Stimulated activated CD8-positive, alpha-beta memory T cell treated with anti-CD3 and anti-CD28 coated beads, Interleukin-2, amount 100 ng/mL, for 1 hour (primary cell): ENCODE measurements at regions not wholly inside any gene's neighbourhood (a gene's known extent, or its start where the extent isn't known, plus 50 kb on each side); places are given as distances from the start of the nearest gene placed in this dataset.
"Not testable (repeated sequence)": the region's sequence is repeated elsewhere in the genome, so short reads cannot be mapped to it uniquely, and the experiment has no call there.

ENCODE experiments used
- DNase-seq, 2 donors: peaks; one replicate each; pipeline ENCODE4 v3.0.0-alpha.2; 2020; ENCODE audit warnings: low read depth in 2 of 2

DNA sequence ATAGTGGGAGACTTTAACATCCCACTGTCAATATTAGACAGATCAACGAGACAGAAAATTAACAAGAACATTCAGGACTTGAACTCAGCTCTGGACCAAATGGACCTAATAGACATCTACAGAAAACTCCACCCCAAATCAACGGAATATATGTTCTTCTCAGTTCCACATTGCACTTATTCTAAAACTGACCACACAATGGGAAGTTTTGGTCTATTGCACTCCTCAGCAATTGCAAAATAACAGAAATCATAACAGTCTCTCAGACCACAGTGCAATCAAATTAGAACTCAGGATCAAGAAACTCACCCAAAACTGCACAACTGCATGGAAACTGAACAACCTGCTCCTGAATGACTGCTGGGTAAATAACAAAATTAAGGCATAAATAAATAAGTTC is 449.9 kb upstream of the FANCL start:
- not testable (repeated sequence) for DNase-seq

DNA sequence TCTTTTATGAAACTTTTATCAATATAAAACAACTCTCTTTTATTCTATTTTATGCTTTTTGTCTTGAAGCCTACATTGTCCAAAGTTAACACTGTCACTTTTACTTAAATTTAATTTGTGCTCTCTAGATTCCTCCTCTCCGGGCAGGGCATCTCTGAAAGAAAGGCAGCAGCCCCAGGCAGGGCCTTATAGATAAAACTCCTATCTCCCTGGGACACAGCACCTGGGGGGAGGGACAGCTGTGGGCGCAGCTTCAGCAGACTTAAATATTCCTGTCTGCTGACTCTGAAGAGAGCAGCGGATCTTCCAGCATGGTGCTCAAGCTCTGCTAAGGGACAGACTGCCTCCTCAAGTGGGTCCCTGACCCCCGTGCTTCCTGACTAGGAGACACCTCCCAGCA is 447.7 kb upstream of the FANCL start:
- no peak for DNase-seq

DNA sequence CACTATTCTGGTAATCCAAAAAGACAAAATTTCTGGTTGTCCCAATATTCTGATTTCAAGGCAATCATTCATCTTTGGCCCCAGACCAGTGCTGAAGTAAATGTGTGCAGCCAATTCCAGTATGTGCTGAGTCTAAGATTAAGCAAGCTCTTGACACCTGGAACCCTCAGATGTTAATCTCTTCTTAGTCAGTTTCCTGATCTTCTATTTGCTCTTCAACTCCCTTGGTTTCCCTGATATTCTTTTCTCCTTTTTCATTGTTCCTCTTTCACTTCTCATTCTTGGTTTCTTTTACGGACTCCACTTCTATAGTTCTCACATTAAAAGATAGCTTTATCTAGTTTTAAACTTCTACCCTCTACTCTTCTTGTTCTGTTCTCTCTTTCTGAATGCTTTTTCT is 445.7 kb upstream of the FANCL start:
- DNase-seq: no peak

DNA sequence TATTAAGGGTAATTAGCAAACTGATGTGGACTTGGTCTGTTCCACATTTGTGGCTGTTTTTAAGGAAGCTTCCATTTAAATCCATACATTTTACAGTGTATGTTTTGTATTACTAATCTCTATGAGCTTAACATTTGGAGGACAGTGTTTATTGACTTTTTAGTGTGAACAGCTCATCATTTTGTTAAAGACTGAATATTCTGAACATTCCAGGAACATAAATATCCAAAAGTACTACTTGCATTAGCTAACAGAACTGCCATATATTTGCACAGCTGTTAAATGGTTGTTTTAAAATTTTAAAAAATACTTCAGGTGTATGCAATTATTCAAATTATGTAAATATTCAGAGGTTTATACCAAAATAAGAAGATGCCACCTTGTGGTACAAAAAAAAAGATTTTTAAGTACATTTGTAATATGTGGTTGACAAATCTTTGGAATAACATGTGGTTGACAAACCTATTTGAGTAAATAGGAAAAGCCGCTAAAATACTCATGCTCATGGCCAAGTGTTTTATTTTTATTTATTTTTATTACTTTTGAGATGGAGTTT is 439.7 kb upstream of the FANCL start:
- DNase-seq: no peak

DNA sequence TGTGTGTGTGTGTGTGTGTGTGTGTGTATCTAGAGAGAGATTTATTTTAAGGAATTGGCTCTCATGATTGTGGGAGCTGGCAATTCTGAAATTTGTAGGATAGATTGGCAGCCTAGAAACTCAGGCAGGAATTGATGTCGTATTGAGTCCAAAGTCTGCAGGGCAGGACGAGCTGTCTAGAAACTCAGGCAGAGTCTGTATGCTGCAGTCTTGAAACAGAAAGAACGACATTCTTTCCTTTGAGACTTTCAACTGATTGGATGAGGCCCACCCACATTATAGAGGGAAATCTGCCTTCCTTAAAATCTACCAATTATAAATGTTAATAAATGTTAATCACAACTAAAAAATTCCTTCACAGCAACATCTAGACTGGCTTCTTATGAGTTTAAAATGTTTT is 436.6 kb upstream of the FANCL start:
- DNase-seq: no peak

DNA sequence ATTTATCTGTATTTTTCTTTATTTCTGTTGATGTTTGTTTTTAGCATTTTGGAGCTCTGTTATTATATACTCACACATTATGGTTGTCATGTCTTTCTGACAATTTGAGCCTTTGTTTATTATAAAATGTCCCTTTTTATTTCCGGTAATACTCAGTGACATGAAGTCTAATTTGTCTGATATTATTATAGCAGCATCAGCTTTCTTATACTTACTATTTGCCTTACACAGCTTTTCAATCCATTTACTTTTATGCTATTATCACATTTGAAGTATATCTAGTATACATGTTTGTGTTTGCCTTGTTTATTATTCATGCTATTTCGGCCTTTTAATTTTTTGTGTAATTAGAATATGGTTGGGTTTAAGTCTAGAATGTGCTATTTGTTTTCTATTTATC is 430.6 kb upstream of the FANCL start:
- no peak for DNase-seq

DNA sequence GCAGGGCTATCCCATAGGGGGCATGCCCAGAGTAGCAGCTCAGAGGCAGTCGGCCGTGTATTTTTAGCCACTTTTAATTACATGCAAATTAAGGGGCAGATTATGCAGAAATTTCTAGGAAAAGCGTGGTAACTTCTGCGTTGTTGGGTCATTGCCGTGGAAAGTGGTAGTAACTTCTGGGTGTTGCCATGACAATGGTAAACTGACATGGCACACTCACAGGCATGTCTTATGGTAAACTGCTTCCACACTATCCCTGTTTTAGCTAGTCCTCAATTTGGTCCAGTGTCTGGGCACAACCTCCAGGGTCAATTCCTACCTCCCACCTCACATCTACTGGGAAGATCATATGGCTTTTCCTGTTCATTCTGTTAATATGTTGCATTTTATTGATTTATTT is 428.9 kb upstream of the FANCL start:
- DNase-seq: no peak

DNA sequence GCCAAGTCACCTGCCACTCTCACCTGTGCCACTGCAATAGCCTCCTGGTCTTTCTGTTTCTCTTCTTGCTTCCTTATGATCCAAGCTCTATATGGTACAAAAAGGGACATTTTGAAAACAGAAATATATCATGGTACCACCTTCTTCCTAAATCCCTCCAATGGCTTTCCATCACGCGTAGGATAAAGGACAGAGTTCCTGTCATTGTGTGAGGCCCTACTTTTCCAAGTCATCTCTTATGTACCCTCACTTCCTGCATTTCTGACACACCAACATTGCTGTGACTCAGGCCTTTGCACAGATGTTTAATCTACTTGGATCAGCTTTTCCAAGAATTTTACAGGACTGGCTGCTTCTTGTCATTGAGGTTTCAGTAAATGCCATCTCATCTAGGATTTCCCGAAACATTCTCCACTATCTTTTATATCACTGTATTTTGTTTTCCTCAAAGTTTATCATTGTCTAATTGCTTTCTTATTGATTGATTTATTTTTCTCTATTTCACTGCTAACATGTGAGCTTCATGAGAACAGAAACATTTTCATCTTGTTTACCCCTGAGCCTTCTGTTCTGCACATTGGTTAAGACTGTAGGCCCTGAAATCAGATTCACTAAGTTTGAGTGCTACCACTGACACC is 426.1 kb upstream of the FANCL start:
- no peak for DNase-seq

DNA sequence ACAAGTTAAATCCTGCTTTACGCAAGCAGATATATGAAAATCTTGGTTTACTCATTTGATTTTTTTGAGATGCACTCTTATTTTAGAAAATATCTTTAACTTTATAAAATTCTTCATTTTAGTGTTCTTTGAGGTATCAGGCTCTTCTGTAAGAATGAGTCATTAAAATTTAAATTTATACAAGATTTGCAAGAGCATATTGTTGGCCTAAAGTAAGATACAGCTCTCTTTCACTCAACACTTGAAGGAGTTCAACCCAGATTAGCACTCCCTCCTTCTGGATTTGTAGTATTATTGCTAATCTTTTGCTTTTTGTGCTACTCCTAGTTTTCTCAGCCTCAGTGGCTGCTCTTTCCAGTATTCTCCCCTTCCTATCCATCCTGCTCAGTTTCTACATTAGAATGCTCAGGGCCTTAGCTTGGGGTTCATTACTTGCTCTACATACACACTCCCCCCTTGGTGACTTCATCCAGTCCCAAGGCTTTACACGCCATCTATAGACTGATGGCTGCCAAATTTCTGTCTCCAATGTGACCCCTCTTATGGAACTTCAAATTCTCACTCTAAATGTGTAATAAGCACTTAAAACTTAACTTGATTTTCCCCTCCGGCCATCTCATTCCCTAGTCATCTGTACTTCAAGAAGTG is 425.3 kb upstream of the FANCL start:
- no peak for DNase-seq

DNA sequence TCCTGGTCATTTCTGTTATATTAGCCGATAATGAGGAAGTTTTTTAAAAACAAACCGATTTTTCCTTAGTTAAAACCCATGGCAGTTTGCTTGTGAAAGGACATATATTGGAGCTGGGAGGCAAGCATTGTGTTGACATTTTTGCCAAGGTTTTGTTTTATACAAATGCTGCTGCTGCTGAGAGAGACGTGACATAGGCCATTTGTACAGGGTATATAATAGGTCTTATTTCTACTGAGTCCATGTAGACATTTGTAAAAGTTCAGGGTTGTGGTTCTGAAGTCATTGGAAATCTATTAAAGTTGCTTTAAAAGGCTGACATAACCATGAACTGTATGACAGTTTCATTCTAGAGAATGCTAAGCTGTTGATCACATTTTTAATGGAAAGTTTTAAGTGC is 424.0 kb upstream of the FANCL start:
- no peak for DNase-seq

DNA sequence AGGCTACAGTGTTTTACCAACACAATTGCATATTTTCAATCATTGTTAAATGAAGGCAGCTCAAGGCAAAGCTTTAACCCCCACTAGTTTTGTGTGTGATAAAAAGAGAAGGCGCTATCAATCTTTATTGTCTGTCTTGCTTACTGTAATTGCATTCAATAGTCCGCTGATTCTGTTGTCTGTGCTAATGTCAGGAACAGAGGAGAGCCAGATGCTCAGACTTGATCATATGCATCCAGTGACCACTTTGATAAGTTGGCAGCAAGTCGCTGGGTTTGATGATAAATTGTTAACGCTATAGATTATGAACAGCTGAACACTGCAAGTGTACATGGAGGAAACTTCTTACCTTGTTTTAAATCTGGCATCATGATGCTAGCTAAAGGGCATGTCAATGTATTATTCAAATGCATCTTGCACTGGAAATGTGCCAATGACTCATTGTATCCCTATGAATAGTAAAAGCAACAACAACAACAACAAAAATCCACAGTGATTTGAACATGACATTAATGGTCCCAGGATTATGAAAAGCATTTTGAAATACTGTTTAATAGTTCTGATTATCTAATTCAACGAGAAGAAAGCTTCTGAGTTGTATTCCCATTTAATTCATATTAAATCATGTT is 423.5 kb upstream of the FANCL start:
- no peak for DNase-seq

DNA sequence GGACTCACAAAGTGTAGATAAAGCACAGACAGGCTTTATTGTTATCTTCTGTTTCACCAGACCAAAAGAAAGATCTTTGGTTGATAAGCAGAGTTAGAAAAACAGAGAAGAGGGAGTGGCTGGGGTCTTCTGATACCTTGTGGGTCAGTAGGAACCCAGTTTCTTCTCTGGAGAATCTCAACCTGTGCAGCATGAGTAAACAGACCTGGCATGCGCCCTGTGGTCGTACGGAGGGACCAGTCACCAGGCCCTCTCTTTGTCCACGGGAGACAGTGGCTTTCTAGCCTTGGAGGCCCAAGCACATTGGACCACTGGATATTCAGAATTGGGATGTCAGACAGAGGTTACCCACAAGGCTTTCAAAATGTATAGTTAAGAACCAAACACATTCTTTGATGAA is 418.9 kb upstream of the FANCL start:
- no peak for DNase-seq

DNA sequence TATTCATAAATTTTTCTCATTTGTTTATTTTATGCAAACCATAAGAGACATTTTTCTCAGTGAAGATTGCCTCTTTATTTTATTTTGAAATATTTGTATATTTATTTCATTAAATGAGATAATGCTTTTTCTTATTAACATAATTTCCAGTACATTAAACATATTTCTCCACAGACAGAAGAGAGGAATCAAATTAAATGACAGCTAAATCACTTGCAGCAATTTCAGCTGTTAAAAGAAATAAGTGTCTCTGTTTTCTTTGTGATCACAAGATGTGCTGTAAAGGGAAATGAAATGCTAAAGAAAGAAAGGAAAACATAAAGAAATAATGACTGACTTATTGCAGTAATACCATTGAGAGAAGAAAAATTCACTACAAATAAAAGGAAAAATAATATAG is 414.0 kb upstream of the FANCL start:
- DNase-seq: no peak

DNA sequence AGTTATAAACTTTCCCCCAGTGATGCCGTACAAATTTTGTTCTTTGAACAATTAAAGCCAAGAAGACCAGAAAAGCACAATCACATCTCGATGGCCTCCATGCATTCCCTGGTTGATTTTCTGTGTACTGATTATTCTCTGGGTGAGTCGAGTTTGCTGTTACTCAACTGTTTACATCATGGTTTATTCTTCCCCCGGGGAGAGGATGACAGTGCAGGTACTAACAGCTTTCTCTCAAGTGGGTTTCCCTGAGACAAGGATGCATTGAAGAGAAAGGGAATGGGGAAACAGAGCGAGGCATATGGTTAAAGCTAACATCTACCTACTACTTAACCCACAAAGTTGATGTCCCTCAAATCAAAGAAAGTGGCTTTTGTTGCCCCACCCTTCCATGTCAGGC is 410.8 kb upstream of the FANCL start:
- DNase-seq: no peak

DNA sequence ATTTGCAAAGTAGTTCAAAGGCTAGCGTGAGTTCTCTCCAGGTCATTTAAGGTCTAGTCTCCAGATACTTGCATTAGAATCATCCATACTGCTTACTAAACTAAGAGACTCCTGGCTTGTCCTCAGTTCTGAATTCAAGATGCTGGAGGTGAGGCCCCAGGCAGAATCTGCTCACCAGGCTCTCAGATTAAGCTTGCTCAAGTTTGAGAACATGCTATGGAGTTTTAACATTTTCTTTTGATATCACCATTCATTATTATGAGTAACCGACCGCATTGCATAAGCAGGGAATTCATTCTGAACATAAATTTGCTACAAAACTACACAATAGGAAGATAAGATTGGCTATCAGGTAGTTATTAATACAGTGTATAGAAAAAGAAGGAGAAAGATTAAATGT is 409.7 kb upstream of the FANCL start:
- no peak for DNase-seq

DNA sequence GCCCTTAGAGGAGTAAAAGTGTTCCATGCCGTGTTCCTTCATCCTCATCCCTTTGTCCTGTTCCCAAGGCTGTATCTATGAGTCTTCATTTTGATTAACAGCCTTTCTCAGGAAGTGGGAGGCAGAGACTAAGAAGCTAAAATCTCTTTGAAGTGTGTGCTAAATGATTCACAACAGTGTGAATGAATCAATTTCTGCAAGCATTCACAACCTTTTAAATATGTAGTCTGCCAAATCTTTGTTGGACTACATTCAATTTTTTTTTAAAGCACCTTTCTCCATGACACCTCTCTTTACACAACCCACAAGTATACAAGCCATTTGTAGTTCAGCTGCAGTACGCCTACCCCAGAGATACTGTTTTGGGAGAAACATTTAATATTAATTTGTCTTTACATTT is 408.6 kb upstream of the FANCL start:
- DNase-seq: no peak

DNA sequence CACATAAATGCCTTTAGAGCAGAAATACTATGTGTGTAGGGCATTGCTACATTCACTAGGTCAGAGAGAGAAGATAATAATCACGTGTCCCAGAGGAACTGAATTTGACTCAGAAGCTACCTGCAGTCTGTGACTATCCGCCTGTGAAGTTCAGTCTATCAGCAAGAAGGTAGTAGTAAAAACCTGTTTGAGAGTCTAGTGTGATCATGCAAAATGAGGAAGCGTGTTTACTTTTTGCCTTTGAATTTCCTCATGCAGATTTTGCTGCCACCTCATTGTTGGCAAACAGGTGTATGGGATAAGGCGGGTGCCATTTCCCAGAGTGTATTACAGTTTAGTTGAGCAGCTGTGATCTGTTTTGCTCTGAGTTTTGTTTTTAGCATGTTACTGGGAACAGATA is 403.9 kb upstream of the FANCL start:
- DNase-seq: no peak

DNA sequence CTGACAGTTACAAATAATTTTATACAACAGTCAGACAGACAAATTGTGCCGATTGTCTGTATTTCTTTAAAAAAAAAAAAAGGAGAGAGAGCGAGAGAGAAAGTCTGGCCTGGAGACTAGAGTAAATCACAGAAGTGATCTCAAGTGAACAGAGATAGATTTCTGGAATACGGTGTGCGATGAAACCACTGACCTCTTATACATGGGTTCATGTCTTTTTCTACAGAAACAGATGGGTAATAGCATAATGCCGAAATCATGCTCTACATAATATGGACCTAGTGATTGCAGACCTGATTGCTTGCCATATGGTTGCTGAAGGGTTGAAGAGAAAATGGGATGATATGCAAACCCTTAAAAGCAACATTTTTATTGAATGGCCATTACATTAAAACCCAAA is 403.3 kb upstream of the FANCL start:
- DNase-seq: no peak

DNA sequence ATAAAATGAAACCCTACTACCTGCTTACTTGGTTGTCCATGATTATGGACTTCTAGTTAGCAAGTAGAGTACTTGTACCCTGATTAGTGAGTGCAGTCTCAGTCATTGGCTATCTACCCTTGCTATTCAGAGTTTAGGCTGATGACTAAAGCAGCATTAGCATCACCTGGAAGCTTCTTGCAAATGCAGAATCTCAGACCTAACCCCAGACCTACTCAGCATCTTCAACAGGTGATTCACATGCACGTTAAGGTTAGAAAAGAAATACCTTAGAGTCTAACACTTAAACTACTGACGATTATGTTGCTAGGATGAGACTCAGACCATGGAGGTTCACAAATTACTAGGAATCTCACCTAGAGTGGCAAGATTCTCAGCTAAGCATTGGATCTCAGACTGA is 399.9 kb upstream of the FANCL start:
- no peak for DNase-seq

DNA sequence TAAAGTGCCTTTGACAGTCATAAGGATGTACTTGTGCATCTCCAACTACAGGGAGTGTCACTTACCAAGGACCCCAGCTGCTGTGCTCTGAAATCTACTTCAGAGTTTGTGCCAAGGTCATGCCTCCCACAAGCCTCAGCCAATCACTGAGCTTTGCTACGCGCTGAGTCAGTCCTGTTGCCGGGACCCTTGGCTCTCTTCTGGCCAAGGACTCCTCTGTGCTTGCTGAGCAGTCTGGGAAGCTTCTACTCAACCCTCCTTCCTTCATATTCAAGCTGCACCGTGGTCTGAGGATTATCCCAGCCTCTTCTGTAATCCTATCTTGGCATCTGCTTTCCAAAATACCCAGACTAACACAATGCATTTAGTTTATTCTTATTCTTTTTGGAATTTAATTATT is 398.9 kb upstream of the FANCL start:
- no peak for DNase-seq

DNA sequence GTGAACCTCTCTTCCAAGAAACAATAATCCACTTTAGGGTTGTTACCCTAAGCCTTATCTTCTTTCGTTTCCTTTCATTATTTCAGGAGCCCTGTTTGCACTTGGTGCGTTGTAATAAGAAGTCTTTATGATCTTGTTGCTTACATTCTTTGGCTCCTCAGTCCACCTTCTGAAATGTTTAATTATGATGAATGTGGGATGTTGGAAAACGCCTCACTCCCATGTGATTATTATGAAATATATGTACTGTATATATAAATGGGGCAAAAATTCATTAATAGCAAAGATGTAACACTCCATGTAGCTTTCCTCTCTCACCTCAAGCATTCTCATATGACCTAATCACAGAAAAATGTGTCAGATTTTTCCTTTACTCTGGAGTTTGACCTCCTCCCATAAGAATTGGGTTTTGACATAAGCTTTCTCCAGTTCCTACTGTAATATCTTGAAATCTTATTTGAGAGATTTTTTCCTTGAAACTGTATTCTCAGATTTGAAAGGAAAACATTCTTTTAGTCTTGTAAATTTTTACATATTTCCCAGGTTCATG is 397.2 kb upstream of the FANCL start:
- DNase-seq: no peak

DNA sequence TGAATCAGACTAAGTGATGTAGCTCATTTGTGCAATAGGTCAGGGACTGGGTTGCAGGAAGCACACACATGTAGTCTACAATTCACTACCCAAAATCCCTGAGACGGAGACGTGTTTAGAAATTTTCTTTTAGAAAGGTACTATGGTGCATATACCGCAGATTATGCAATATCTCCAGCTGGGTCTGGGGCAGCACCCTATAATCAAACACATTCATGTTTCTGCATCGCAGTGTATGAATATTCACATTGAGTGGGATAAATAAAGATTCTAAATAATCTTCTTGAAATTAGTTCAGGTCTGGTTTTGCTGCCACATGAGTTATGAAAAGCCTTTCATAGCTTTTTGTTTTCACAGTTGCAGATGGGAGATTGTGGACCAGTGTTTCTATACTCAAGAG is 395.7 kb upstream of the FANCL start:
- no peak for DNase-seq

DNA sequence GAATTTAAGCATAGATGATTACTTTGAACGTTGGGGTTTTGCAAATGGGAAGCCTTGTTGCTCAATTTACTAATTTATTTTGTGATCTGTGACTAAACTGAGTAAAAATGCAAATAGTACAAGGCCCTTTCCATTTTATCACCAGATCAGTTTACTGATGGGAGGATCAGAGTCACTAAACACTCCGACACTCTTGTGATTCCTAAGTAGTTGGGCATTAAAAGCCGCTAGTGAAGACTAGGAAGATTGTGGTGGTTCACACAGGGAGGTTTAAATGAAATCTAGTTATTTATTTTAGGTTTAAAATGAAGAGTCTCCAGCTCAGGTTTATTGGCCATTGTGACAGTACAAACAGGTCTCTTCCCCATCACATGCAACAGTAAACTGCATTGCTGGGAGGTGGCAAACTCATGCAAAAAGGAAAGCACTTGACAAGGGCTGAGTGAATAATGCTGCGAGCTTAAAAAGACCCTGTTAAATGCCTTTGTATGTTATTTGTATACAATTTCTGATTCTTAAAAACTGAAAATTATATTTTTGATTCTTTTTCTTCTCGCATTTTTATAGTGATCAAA is 394.8 kb upstream of the FANCL start:
- no peak for DNase-seq
